Natural killer cell (primary cell): ENCODE measurements at regions not wholly inside any gene's neighbourhood (a gene's known extent, or its start where the extent isn't known, plus 50 kb on each side); places are given as distances from the start of the nearest gene placed in this dataset.

Experiments used
- ATAC-seq, 3 donors: fragments of 150-1000 bp in 2 of 3; fragments of 200-7000 bp in 1 of 3; cut with Tn5 transposase; 1 replicate in 1 of 3; 2 replicates in 2 of 3; pipeline ENCODE4 v1.10.0; 2021; ENCODE audit warnings: mild to moderate bottlenecking in 2 of 3, moderate library complexity in 2 of 3
- DNase-seq, 2 donors: peaks; one replicate each; pipeline versions ENCODE4 v3.0.0 to v3.0.0-alpha.2; 2013 to 2021; ENCODE audit warnings: mixed read lengths in 1 of 2
- H3K27ac ChIP-seq: one replicate; pipeline ENCODE4 v1.5.1; 2013; ENCODE audit warnings: mild to moderate bottlenecking, low read length
- H3K27me3 ChIP-seq: one replicate; pipeline ENCODE4 v1.6.1; 2013; ENCODE audit warnings: low read length; ENCODE audit not compliant: control insufficient read depth, insufficient read depth
- H3K36me3 ChIP-seq: one replicate; pipeline ENCODE4 v1.6.1; 2013; ENCODE audit warnings: low read length; ENCODE audit not compliant: control insufficient read depth, insufficient read depth
- H3K4me1 ChIP-seq: one replicate; pipeline ENCODE4 v1.6.1; 2013; ENCODE audit warnings: low read length; ENCODE audit not compliant: control insufficient read depth, insufficient read depth
- H3K4me3 ChIP-seq: one replicate; pipeline ENCODE4 v1.5.1; 2013; ENCODE audit warnings: low read length
- H3K9me3 ChIP-seq: one replicate; pipeline ENCODE4 v1.6.1; 2013; ENCODE audit warnings: low read length; ENCODE audit not compliant: control insufficient read depth, insufficient read depth
- H3K27ac Mint-ChIP-seq, 2 donors: one replicate each; pipeline ENCODE4 v1.8.0; 2022; ENCODE audit warnings: mild to moderate bottlenecking in 2 of 2, mixed read lengths in 2 of 2, moderate library complexity in 1 of 2
- H3K27me3 Mint-ChIP-seq, 2 donors: one replicate each; pipeline ENCODE4 v1.8.0; 2022; ENCODE audit warnings: low read depth in 2 of 2, mixed read lengths in 2 of 2
- H3K36me3 Mint-ChIP-seq: one replicate; pipeline ENCODE4 v1.8.0; 2022; ENCODE audit warnings: mixed read lengths
- H3K4me1 Mint-ChIP-seq, 2 donors: one replicate each; pipeline ENCODE4 v1.8.0; 2022; ENCODE audit warnings: mixed read lengths in 2 of 2
- H3K4me3 Mint-ChIP-seq: one replicate; pipeline ENCODE4 v1.8.0; 2022; ENCODE audit warnings: mild to moderate bottlenecking, moderate library complexity, mixed read lengths
- H3K9me3 Mint-ChIP-seq, 2 donors: one replicate each; pipeline ENCODE4 v1.8.0; 2022; ENCODE audit warnings: mixed read lengths in 2 of 2
- WGBS: methylation state at CpG from one replicate; pipeline ENCODE4 v1.1.7; 2013; ENCODE audit warnings: missing lambda C conversion rate; ENCODE audit not compliant: insufficient coverage; 5-methylcytosine and 5-hydroxymethylcytosine counted together
- intact Hi-C: fragments of 100-400 bp; cut with micrococcal nuclease; formaldehyde crosslinking; loops from one replicate; pipeline ENCODE4 v1.14.2; 2022
- TF ChIP-seq, protein P1 (sequence below): fragments of 200-600 bp; IDR thresholded peaks from one replicate; pipeline ENCODE4 v1.8.0; 2022; ENCODE audit warnings: antibody characterized with exemption

DNA sequence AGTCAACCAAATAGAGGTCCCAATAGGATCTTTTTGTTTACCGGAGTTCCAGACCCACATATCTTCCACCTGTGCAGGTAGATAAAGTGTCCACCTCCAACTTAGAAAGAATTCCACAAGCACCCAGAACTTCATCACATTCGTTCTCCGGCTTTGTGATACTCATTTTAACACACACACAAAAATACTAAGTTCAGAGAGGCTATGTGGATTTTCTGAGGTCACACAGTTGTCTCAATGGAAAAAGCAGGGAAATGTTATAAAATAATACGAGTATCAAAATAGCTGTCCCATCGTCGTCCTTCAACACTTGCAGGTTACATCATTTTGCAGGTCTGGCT is 137.5 kb downstream of the TMCO5A start:
- no peaks in the 10 kb centered on the region for H3K9me3 Mint-ChIP-seq
- intact Hi-C loops: no loop called here
- ATAC-seq: no peak
- H3K27me3 Mint-ChIP-seq: peaks cover 15 to 55% of the 10 kb centered on the region in 2 donors
- DNase-seq: no peak
- WGBS: 51% methylated on average over 5 of the region's 6 CpGs
- no peaks in the 10 kb centered on the region for H3K9me3 ChIP-seq
- TF ChIP-seq, protein P1, sequence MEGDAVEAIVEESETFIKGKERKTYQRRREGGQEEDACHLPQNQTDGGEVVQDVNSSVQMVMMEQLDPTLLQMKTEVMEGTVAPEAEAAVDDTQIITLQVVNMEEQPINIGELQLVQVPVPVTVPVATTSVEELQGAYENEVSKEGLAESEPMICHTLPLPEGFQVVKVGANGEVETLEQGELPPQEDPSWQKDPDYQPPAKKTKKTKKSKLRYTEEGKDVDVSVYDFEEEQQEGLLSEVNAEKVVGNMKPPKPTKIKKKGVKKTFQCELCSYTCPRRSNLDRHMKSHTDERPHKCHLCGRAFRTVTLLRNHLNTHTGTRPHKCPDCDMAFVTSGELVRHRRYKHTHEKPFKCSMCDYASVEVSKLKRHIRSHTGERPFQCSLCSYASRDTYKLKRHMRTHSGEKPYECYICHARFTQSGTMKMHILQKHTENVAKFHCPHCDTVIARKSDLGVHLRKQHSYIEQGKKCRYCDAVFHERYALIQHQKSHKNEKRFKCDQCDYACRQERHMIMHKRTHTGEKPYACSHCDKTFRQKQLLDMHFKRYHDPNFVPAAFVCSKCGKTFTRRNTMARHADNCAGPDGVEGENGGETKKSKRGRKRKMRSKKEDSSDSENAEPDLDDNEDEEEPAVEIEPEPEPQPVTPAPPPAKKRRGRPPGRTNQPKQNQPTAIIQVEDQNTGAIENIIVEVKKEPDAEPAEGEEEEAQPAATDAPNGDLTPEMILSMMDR: no peak
- peaks cover 29 to 31% of the 10 kb centered on the region in 2 donors for H3K4me1 Mint-ChIP-seq
- H3K27ac ChIP-seq: no peak overlapping the region
- peak overlapping the region in 1 of 2 donors; percentile 48 for H3K27ac Mint-ChIP-seq
- no peak overlapping the region for H3K4me3 ChIP-seq
- H3K27me3 ChIP-seq: no peaks in the 10 kb centered on the region
- H3K36me3 Mint-ChIP-seq: no peaks in the 10 kb centered on the region
- H3K4me1 ChIP-seq: peaks cover 27% of the 10 kb centered on the region
- H3K4me3 Mint-ChIP-seq: peak overlapping the region; percentile 84
- H3K36me3 ChIP-seq: no peaks in the 10 kb centered on the region

DNA sequence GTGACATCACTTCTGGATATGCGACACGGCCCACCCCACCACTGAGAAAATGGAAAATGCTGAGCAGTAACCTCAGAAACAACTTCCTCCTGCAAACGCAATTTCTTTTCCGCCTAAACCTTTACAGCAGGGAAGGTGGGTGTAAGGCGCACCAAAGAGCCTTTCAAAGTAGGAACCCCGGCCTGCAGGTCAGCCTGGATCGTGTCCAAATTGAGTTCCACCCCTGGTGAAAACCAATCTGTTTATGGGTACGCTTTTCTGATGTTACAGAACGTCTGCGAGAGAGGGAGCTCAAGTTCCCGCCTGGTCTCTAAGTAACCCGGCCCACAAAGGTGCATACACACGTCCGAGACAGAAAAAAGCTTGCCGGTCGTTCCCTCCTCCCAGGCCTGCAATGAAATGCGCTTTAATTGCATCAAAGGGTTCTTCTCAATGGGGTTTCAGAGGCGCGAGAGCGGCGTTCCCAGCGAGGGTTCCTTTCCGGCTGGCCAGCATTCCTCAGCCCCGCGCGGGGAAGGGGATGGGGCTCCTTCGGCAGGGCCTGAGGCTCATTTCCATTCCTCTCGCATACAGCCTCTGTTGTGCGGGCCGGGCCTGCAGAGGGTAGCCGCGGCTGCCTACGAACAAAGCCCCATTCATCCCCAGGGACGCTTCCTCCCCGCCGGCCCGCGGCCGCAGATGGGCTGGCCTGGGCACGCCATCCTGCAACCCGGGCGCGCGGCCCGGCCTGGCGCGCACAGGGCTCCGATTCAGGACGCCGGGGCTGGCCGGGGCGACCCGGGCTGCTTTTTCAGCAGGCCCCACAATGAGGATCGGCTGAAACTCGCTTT is 138.1 kb downstream of the TMCO5A start:
- peak overlapping the region; percentile 84 for H3K4me3 Mint-ChIP-seq
- TF ChIP-seq, protein P1: no peak
- DNase-seq: peak; percentile 19 to 36
- Histone ChIP-seq H3K27me3 (no peaks in the 10 kb centered on the region), H3K36me3 (no peaks in the 10 kb centered on the region), H3K27ac (no peak overlapping the region), H3K9me3 (no peaks in the 10 kb centered on the region), H3K4me3 (peak overlapping the region; percentile 42), H3K4me1 (peaks cover 27% of the 10 kb centered on the region)
- peaks cover 17 to 55% of the 10 kb centered on the region in 2 donors for H3K27me3 Mint-ChIP-seq
- intact Hi-C loops: no loop called here
- H3K36me3 Mint-ChIP-seq: no peaks in the 10 kb centered on the region
- H3K4me1 Mint-ChIP-seq: peaks cover 29 to 31% of the 10 kb centered on the region in 2 donors
- H3K27ac Mint-ChIP-seq: peak overlapping the region in 1 of 2 donors; percentile 48
- ATAC-seq: peak; percentile 52 to 79 (median 62)
- WGBS: 1% methylated on average over 55 of the region's 55 CpGs
- no peaks in the 10 kb centered on the region for H3K9me3 Mint-ChIP-seq

DNA sequence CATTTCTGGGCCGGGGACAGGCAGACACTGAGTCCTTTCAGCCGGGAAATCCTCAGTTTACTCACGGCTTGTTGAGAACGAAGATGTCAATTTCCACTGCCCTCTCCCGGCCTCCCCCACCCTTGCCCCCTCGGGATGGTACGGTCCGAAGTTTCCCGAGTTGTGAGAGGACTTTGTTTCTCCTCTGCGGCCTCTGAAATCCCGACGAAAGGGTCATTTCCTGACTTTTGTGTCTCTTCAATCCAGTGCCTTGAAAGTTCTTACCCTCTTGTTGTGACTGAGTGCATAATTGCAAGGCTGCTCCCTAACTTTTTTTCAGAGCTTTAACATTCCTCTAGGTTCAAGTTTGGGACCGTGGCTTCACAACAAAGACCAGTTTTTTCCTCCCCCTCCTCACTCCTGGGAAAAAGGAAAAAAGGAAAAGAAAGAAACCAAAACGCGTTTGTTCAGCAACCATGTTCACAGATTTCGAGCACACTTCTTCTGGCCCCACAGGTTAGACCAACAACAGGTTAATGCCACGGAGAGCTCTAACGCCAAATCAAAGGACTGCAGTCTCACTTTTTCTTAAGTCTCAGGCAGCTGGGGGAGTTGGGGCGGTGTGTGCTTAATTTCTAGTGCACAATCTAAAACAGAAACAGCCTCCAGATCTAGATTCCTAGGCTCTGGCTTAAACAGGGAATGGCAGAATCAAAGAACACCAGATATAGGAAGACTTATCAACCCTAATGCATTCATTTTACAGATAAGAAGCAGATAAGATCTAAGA is 138.9 kb downstream of the TMCO5A start:
- Histone ChIP-seq H3K36me3 (no peaks in the 10 kb centered on the region), H3K27ac (no peak overlapping the region), H3K27me3 (no peaks in the 10 kb centered on the region), H3K4me1 (peaks cover 27% of the 10 kb centered on the region), H3K4me3 (no peak overlapping the region), H3K9me3 (no peaks in the 10 kb centered on the region)
- ATAC-seq (no peak), DNase-seq (no peak)
- H3K4me3 Mint-ChIP-seq: peak overlapping the region; percentile 84
- intact Hi-C loops: no loop called here
- TF ChIP-seq, protein P1: no peak
- H3K4me1 Mint-ChIP-seq: peaks cover 29 to 31% of the 10 kb centered on the region in 2 donors
- peaks cover 17 to 49% of the 10 kb centered on the region in 2 donors for H3K27me3 Mint-ChIP-seq
- no peaks in the 10 kb centered on the region for H3K36me3 Mint-ChIP-seq
- H3K9me3 Mint-ChIP-seq: no peaks in the 10 kb centered on the region
- WGBS: 49% methylated on average over 19 of the region's 19 CpGs
- no peak overlapping the region for H3K27ac Mint-ChIP-seq
